Dendritic cell treated with granulocyte-macrophage colony-stimulating factor and Interleukin-4, amounts not matched to agents 40 ng/mL and 50 ng/mL, for 4 days (primary cell): ENCODE measurements at regions not wholly inside any gene's neighbourhood (a gene's known extent, or its start where the extent isn't known, plus 50 kb on each side); places are given as distances from the start of the nearest gene placed in this dataset.

ENCODE experiments used
- H3K27ac Mint-ChIP-seq: one replicate; pipeline ENCODE4 v1.8.0; 2022; ENCODE audit warnings: mild to moderate bottlenecking, mixed read lengths
- H3K27me3 Mint-ChIP-seq: one replicate; pipeline ENCODE4 v1.8.0; 2022; ENCODE audit warnings: mild to moderate bottlenecking, mixed read lengths
- H3K36me3 Mint-ChIP-seq: one replicate; pipeline ENCODE4 v1.8.0; 2022; ENCODE audit warnings: low read depth, mixed read lengths
- H3K4me1 Mint-ChIP-seq: one replicate; pipeline ENCODE4 v1.8.0; 2022; ENCODE audit warnings: low read depth, mixed read lengths
- H3K4me3 Mint-ChIP-seq: one replicate; pipeline ENCODE4 v1.8.0; 2022; ENCODE audit warnings: mild to moderate bottlenecking, moderate library complexity, mixed read lengths
- H3K9me3 Mint-ChIP-seq: one replicate; pipeline ENCODE4 v1.8.0; 2022; ENCODE audit warnings: mixed read lengths
- intact Hi-C: fragments of 100-400 bp; cut with micrococcal nuclease; formaldehyde crosslinking; loops from one replicate; pipeline ENCODE4 v1.15.0; 2022

DNA sequence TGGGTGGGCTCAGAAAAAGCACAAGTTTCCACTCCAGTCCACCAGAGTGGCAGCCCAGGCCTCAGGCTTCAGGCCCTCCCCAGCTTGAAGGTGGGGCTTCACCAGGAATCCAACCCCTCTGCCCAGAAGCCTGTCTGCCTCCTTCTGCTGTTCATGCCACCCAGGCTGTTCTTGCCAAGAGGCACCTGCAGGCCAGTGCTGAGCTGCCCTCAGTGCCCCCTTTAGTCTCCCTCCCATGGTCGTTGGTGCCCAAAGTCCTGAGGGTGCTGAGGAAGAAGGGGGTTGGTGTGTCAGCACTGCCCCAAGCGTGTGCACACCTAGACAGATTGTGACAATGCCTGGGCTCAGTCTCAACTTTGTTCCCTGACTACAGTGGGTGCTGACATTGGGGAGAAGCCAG is 475.3 kb downstream of the EPHA5 start:
- H3K36me3 Mint-ChIP-seq = no peaks in the 10 kb centered on the region
- H3K4me3 Mint-ChIP-seq = no peak overlapping the region
- intact Hi-C loops = no loop called here
- H3K27ac Mint-ChIP-seq = no peak overlapping the region
- H3K27me3 Mint-ChIP-seq = no peaks in the 10 kb centered on the region
- H3K4me1 Mint-ChIP-seq = no peaks in the 10 kb centered on the region
- H3K9me3 Mint-ChIP-seq = peaks cover 17% of the 10 kb centered on the region

DNA sequence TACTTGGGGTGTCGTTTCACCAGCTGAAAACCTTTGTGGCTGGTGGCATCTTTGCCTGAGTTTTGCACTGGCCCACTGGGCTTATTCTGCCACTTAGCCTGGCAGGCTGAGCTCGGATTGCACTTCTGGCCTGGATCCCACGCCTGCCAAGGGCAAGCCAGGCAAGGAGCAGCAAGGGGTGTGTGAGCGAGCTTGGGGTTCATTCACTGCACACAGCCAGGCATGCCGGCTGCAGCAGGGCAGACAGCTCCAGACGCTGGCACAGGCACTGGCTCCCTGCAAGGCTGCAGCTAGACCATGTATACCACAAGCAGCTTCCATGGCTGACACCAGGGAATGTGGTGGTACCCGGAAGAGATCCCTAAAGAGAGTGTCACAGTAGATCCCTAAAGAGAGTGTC is 476.3 kb downstream of the EPHA5 start:
- intact Hi-C loops = no loop called here
- no peaks in the 10 kb centered on the region for H3K27me3 Mint-ChIP-seq
- no peaks in the 10 kb centered on the region for H3K4me1 Mint-ChIP-seq

DNA sequence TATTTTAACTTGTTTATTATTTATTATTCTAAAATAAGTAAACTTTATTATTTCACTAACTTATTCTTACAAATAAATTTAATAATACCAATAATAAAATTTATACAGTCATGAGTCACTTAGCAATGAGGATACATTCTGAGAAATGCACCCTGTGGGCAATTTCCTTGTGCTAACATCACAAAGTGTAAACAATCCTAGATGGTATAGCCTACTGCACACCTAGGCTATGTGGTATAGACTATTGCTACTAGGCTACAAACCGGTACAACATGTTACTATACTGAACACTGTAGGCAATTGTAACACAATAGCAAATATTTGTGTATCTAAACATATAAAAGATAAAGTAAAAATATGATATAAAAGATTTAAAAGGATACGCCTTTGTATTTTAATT is 479.5 kb downstream of the EPHA5 start:
- peaks cover 17% of the 10 kb centered on the region for H3K9me3 Mint-ChIP-seq
- intact Hi-C loops = no loop called here
- H3K27ac Mint-ChIP-seq = no peak overlapping the region
- H3K27me3 Mint-ChIP-seq = no peaks in the 10 kb centered on the region
- H3K36me3 Mint-ChIP-seq = no peaks in the 10 kb centered on the region
- no peak overlapping the region for H3K4me3 Mint-ChIP-seq
- H3K4me1 Mint-ChIP-seq = no peaks in the 10 kb centered on the region

More for the DNA sequence above, 476.3 kb downstream of the EPHA5 start:
- H3K4me3 Mint-ChIP-seq = no peak overlapping the region
- no peaks in the 10 kb centered on the region for H3K36me3 Mint-ChIP-seq
- peaks cover 17% of the 10 kb centered on the region for H3K9me3 Mint-ChIP-seq
- H3K27ac Mint-ChIP-seq = no peak overlapping the region

DNA sequence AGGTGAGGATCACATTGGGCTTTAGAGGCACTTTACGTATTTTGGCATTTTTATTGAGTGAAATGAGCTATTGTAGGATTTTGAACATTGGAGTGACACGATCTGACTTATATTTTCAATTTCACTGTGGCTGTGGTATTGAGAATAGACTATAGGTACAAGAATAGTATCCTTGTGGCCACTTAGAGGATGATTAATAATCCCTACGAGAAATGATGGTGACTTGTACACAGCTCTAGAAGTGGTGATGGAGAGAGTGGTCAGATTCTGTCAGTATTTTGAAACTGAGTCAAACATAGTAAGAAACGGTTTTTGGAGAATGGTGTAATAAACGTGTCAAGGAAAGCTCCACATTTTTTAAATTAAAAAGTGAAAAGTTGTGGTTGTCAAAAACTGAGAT is 494.7 kb downstream of the EPHA5 start:
- Mint-ChIP-seq H3K9me3 (peaks cover 22% of the 10 kb centered on the region), H3K36me3 (no peaks in the 10 kb centered on the region), H3K4me3 (no peak overlapping the region), H3K27me3 (no peaks in the 10 kb centered on the region), H3K27ac (no peak overlapping the region), H3K4me1 (no peaks in the 10 kb centered on the region)
- intact Hi-C loops = no loop called here

DNA sequence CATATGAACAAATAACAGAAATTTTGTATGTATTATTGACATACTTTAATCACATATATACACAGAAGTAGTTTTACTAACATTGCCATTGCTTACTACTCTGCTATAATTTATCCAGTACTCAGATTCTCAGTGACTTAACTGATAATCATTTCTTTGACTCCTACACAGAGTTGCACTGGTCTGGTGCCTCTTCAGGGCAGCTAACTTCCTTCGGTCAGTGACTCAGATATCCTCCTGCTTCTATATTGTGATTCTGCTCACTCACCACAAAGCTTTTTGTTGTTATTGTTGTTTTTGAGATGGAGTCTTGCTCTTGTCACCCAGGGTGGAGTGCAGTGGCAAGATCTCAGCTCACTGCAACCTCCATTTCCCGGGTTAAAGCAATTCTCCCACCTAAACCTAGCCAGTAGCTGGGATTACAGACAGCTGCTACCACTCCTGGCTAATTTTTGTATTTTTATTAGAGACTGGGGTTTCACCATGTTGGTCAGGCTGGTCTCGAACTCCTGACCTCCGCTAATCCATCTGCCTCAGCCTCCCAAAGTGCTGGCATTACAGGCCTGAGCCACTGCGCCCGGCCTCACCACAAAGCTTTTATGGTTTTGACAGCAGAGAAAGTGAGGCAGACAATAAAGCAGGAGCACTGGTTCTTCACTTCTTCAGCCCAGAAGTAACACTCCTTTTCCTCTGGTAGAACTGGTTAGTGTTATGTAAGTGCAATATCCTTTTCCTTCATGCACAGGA is 499.3 kb downstream of the EPHA5 start:
- H3K27me3 Mint-ChIP-seq = no peaks in the 10 kb centered on the region
- intact Hi-C loops = no loop called here
- no peaks in the 10 kb centered on the region for H3K4me1 Mint-ChIP-seq
- H3K9me3 Mint-ChIP-seq = peaks cover 12% of the 10 kb centered on the region
- no peak overlapping the region for H3K27ac Mint-ChIP-seq
- H3K36me3 Mint-ChIP-seq = no peaks in the 10 kb centered on the region
- no peak overlapping the region for H3K4me3 Mint-ChIP-seq

GRCh38 chr4:65167719-65168118 is 502.6 kb downstream of the EPHA5 start:
- no peaks in the 10 kb centered on the region for H3K9me3 Mint-ChIP-seq
- H3K27me3 Mint-ChIP-seq = no peaks in the 10 kb centered on the region
- no peaks in the 10 kb centered on the region for H3K36me3 Mint-ChIP-seq
- H3K4me1 Mint-ChIP-seq = no peaks in the 10 kb centered on the region
- intact Hi-C loops = no loop called here
- no peak overlapping the region for H3K4me3 Mint-ChIP-seq
- no peak overlapping the region for H3K27ac Mint-ChIP-seq

DNA sequence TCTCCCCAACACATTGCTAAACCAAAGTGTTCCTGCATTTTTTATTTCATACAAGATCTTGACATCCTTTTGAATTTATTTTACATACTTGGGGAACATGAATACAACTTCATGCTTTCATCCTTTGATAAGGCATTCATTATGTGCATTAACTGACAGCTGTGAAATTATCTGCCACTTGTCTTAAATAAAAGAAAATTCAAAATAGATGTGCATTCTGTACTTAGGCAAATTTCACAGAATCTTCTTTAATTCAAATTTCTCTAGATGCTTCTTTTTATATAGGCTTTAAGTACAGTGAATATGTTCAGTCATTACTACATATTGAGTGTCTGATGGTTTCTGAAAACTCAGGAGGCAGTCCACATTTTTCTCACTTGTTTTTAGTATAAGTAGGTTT is 518.1 kb downstream of the EPHA5 start:
- intact Hi-C loops = no loop called here

DNA sequence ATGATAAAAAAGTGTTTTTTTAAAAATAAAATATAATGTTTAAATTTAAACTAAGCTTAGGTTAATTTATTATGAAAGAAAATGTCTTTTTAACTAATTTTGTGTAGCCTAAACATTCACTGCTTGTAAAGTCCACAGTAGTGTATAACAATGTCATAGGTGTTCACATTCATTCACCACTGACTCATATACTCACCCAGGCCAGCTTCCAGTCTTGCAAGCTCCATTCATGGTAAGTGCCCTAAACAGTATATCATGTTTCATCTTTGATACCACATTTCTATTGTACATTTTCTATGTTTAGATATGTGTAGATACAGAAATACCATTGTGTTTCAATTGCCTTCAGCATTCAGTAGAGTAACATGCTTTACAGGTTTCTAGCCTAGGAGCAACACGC is 530.3 kb downstream of the EPHA5 start:
- intact Hi-C loops = no loop called here
- Mint-ChIP-seq H3K4me1 (no peaks in the 10 kb centered on the region), H3K4me3 (no peak overlapping the region), H3K9me3 (peaks cover 47% of the 10 kb centered on the region), H3K27me3 (no peaks in the 10 kb centered on the region), H3K27ac (no peak overlapping the region), H3K36me3 (no peaks in the 10 kb centered on the region)

More for the DNA sequence above, 518.1 kb downstream of the EPHA5 start:
- Mint-ChIP-seq H3K36me3 (no peaks in the 10 kb centered on the region), H3K27ac (no peak overlapping the region), H3K4me1 (no peaks in the 10 kb centered on the region), H3K4me3 (no peak overlapping the region), H3K27me3 (no peaks in the 10 kb centered on the region), H3K9me3 (peaks cover 8% of the 10 kb centered on the region)

GRCh38 chr4:65126200-65126599 is 544.1 kb downstream of the EPHA5 start:
- intact Hi-C loops = no loop called here
- no peaks in the 10 kb centered on the region for H3K4me1 Mint-ChIP-seq
- H3K9me3 Mint-ChIP-seq = no peaks in the 10 kb centered on the region

GRCh38 chr4:65120287-65120686 is 550.0 kb downstream of the EPHA5 start:
- Mint-ChIP-seq H3K36me3 (no peaks in the 10 kb centered on the region), H3K27me3 (no peaks in the 10 kb centered on the region)

More at GRCh38 chr4:65126200-65126599, 544.1 kb downstream of the EPHA5 start:
- no peak overlapping the region for H3K4me3 Mint-ChIP-seq
- no peak overlapping the region for H3K27ac Mint-ChIP-seq
- H3K36me3 Mint-ChIP-seq = no peaks in the 10 kb centered on the region
- no peaks in the 10 kb centered on the region for H3K27me3 Mint-ChIP-seq

DNA sequence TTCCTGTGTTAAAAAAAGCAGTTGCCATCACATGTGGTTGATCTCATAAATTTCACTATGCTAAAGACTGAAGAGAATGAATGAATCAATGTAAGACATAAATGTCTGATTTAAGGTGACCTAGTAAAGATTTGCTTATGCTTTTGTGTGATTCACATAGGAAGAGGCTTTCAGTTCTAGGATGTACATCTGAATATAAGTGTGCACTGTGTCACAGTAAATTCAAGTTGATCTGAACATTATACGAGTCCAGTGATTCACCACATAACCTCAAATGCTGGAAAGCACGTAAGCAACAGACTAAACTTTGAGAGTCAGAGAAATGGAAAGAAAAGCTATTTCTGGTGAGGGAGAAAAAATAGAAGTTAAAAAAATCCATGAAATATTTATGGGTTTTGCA is 567.9 kb downstream of the EPHA5 start:
- Mint-ChIP-seq H3K9me3 (peaks cover 5% of the 10 kb centered on the region), H3K36me3 (no peaks in the 10 kb centered on the region), H3K27ac (no peak overlapping the region), H3K4me3 (no peak overlapping the region), H3K27me3 (no peaks in the 10 kb centered on the region), H3K4me1 (no peaks in the 10 kb centered on the region)
- intact Hi-C loops = no loop called here

More at GRCh38 chr4:65120287-65120686, 550.0 kb downstream of the EPHA5 start:
- intact Hi-C loops = no loop called here
- H3K9me3 Mint-ChIP-seq = no peaks in the 10 kb centered on the region
- no peaks in the 10 kb centered on the region for H3K4me1 Mint-ChIP-seq
- H3K4me3 Mint-ChIP-seq = no peak overlapping the region
- no peak overlapping the region for H3K27ac Mint-ChIP-seq

DNA sequence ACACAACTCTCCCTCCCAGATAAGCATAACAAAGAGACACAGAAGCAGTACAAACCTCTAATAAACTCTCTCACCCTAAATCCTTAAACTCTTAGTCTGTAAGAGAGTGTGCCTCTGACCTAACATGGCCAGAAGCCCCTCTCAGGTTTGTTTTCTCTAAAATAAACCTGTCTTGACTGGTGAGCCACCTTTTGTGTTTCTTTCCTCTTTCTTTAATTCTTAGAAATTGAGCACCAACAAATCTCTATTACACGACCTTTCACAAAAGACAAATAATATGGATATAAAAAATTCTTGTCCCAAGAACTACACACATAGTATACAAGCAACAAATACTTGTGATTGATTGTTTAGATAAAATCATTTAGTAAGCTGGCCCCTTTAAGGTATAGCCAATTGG is 573.7 kb downstream of the EPHA5 start:
- Mint-ChIP-seq H3K36me3 (no peaks in the 10 kb centered on the region), H3K4me1 (no peaks in the 10 kb centered on the region), H3K4me3 (no peak overlapping the region), H3K9me3 (no peaks in the 10 kb centered on the region), H3K27me3 (no peaks in the 10 kb centered on the region), H3K27ac (no peak overlapping the region)
- intact Hi-C loops = no loop called here

DNA sequence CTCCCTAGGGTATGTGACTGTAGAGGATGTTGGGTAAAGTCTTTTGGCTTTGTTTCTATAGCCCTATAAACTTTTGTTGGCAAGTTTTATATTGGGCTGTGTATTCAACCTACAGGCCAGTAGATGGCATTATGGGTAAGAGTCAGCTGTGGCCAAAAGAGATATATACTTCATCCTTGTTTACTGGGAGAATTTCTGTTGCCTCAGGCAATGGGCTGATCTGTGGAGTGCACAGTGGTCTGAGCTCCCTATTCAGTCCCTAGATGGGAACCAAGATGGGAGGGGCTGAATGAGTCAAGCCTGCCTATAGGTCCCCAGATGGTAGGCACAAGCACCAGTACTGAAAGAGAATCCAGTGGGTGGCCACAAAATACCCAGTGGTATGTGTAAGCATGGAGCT is 580.6 kb downstream of the EPHA5 start:
- H3K9me3 Mint-ChIP-seq = peaks cover 7% of the 10 kb centered on the region
- H3K4me1 Mint-ChIP-seq = no peaks in the 10 kb centered on the region
- intact Hi-C loops = no loop called here
- no peaks in the 10 kb centered on the region for H3K27me3 Mint-ChIP-seq
- H3K36me3 Mint-ChIP-seq = no peaks in the 10 kb centered on the region
- H3K27ac Mint-ChIP-seq = no peak overlapping the region
- H3K4me3 Mint-ChIP-seq = no peak overlapping the region

DNA sequence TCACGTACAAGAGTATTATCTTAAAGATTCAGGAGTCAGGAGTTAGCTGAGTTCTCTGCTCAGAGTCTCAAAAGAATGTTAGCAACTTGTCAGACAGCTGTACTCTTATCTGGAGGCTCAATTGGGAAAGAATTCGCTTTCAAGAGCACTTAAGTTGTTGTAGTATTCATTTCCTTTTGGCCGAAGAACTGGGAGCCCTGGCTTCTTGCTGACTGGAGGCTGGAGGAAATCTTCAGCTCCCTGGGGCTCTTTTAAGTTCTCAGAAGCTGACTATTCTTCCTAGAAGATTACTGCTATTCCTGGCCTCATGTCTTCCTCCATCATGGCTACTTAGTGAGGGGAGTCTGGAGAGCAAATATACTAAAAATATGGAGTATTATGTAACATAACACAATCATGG is 587.2 kb downstream of the EPHA5 start:
- Mint-ChIP-seq H3K4me3 (no peak overlapping the region), H3K27ac (no peak overlapping the region), H3K9me3 (no peaks in the 10 kb centered on the region), H3K4me1 (no peaks in the 10 kb centered on the region), H3K27me3 (no peaks in the 10 kb centered on the region), H3K36me3 (no peaks in the 10 kb centered on the region)
- intact Hi-C loops = no loop called here

- H3K4me1 Mint-ChIP-seq = no peaks in the 10 kb centered on the region
- no peak overlapping the region for H3K27ac Mint-ChIP-seq
- H3K27me3 Mint-ChIP-seq = no peaks in the 10 kb centered on the region
- no peaks in the 10 kb centered on the region for H3K36me3 Mint-ChIP-seq
- intact Hi-C loops = no loop called here
- no peak overlapping the region for H3K4me3 Mint-ChIP-seq
- H3K9me3 Mint-ChIP-seq = peaks cover 7% of the 10 kb centered on the region
These were observed 598.7 kb downstream of the EPHA5 start for GRCh38 chr4:65071564-65071963.
